ENCODE measurements at regions not wholly inside any gene's neighbourhood (a gene's known extent, or its start where the extent isn't known, plus 50 kb on each side); places are given as distances from the start of the nearest gene placed in this dataset.

GRCh38 chr18:6537475-6537874, 122.8 kb upstream of the L3MBTL4 start:
- no peak for TF ChIP-seq CTCF (IDR thresholded peaks at IDR 0.05; ENCODE audit: poor library complexity)
- TF ChIP-seq EZH2 (IDR thresholded peaks at IDR 0.05; ENCODE audit: borderline replicate concordance), result no peak
